ENCODE measurements at regions not wholly inside any gene's neighbourhood (a gene's known extent, or its start where the extent isn't known, plus 50 kb on each side); places are given as distances from the start of the nearest gene placed in this dataset.
"Not testable (repeated sequence)": the region's sequence is repeated elsewhere in the genome, so short reads cannot be mapped to it uniquely, and the experiment has no call there.

GRCh38 chr5:155815248-155815647 is 511.7 kb upstream of the SGCD start:
- Histone ChIP-seq H3K27me3 (no peaks in the 10 kb centered on the region), H3K4me1 (no peaks in the 10 kb centered on the region), H3K4me3 (no peak overlapping the region), H3K36me3 (no peaks in the 10 kb centered on the region), H3K9me3 (no peaks in the 10 kb centered on the region), H3K27ac (no peak overlapping the region)
- TF ChIP-seq CTCF (IDR thresholded peaks at IDR 0.05) (no peak), EP300 (IDR thresholded peaks at IDR 0.05) (no peak), POLR2AphosphoS5 (IDR thresholded peaks at IDR 0.05) (no peak), POLR2A (IDR thresholded peaks at IDR 0.05) (no peak)
- DNase-seq (no peak), ATAC-seq (ENCODE audit: low FRiP score in 2 of 2) (no peak)
- 21 to 32% methylated on average over 1 of the region's 1 CpG for WGBS, 2 donors

- no peak overlapping the region for H3K27ac ChIP-seq
- no peak for TF ChIP-seq POLR2A (IDR thresholded peaks at IDR 0.05)
- no peak for TF ChIP-seq POLR2AphosphoS5 (IDR thresholded peaks at IDR 0.05)
- no peak for TF ChIP-seq CTCF (IDR thresholded peaks at IDR 0.05)
- no peak for TF ChIP-seq EP300 (IDR thresholded peaks at IDR 0.05)
- H3K36me3 ChIP-seq: no peaks in the 10 kb centered on the region
- 45 to 50% methylated on average over 3 of the region's 3 CpGs for WGBS, 2 donors
- DNase-seq (no peak), ATAC-seq (ENCODE audit: low FRiP score in 2 of 2) (no peak)
- H3K4me3 ChIP-seq: no peak overlapping the region
- no peaks in the 10 kb centered on the region for H3K9me3 ChIP-seq
- H3K27me3 ChIP-seq: no peaks in the 10 kb centered on the region
- no peaks in the 10 kb centered on the region for H3K4me1 ChIP-seq
Measured at GRCh38 chr5:155822177-155822576, 504.8 kb upstream of the SGCD start.

GRCh38 chr5:155826611-155827507 is 500.1 kb upstream of the SGCD start:
- H3K27ac ChIP-seq: no peak overlapping the region
- H3K4me3 ChIP-seq: no peak overlapping the region
- ATAC-seq (ENCODE audit: low FRiP score in 2 of 2) (no peak), DNase-seq (no peak)
- H3K27me3 ChIP-seq: no peaks in the 10 kb centered on the region
- 81 to 82% methylated on average over 3 of the region's 3 CpGs for WGBS, 2 donors
- no peak for TF ChIP-seq POLR2A (IDR thresholded peaks at IDR 0.05)
- no peaks in the 10 kb centered on the region for H3K9me3 ChIP-seq
- H3K36me3 ChIP-seq: no peaks in the 10 kb centered on the region
- H3K4me1 ChIP-seq: no peaks in the 10 kb centered on the region

DNA sequence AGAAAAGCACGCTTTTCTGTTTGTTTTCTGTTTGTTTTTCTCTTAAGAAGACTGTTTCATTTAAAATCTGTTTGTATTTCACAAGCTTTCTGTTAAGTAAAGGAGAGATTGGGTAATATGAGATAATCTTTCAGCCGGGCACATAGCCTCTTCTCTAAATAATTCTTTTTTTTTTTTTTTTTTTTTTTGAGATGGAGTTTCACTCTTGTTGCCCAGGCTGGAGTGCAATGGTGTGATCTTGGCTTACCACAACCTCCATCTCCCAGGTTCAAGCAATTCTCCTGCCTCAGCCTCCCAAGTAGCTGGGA is 499.5 kb upstream of the SGCD start:
- not testable (repeated sequence) for H3K4me1 ChIP-seq; H3K27ac ChIP-seq; H3K9me3 ChIP-seq; ATAC-seq (ENCODE audit: low FRiP score in 2 of 2); DNase-seq; H3K36me3 ChIP-seq; H3K4me3 ChIP-seq; H3K27me3 ChIP-seq
- 45 to 60% methylated on average over 2 of the region's 2 CpGs for WGBS, 2 donors

- no peak overlapping the region for H3K4me3 ChIP-seq
- H3K27ac ChIP-seq: no peak overlapping the region
- 80 to 83% methylated on average over 1 of the region's 1 CpG for WGBS, 2 donors
- no peaks in the 10 kb centered on the region for H3K36me3 ChIP-seq
- ATAC-seq (ENCODE audit: low FRiP score in 2 of 2) (no peak), DNase-seq (no peak)
- no peaks in the 10 kb centered on the region for H3K9me3 ChIP-seq
- H3K4me1 ChIP-seq: no peaks in the 10 kb centered on the region
- no peaks in the 10 kb centered on the region for H3K27me3 ChIP-seq
- TF ChIP-seq POLR2AphosphoS5 (IDR thresholded peaks at IDR 0.05) (no peak), EP300 (IDR thresholded peaks at IDR 0.05) (no peak), POLR2A (IDR thresholded peaks at IDR 0.05) (no peak), CTCF (IDR thresholded peaks at IDR 0.05) (no peak)
Measured at GRCh38 chr5:155827949-155828348, 499.0 kb upstream of the SGCD start.

DNA sequence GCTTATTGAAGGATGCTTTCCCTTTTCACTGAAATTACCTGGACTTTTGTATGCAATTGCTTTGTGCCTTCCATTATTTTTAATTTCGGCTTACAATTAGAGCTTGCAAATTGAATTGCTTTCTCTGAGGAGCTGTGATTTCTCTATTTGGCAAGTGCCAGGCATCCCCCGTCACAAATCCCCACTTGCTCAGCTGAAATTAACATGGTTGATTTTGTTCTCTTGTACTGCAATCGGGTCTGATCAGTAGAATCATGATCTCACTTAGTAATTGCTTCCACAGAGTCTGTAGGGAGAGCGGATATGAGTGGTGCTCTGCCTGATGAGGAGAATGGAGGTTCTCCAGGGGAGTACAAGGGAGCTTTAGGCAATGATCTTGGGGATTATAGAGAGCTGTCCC is 495.5 kb upstream of the SGCD start:
- 92 to 96% methylated on average over 4 of the region's 4 CpGs for WGBS, 2 donors
- ATAC-seq (ENCODE audit: low FRiP score in 2 of 2): no peak

More for the DNA sequence above, 495.5 kb upstream of the SGCD start:
- TF ChIP-seq EP300 (IDR thresholded peaks at IDR 0.05): no peak
- TF ChIP-seq POLR2A (IDR thresholded peaks at IDR 0.05): no peak
- no peaks in the 10 kb centered on the region for H3K9me3 ChIP-seq
- H3K4me3 ChIP-seq: no peak overlapping the region
- no peaks in the 10 kb centered on the region for H3K36me3 ChIP-seq
- no peaks in the 10 kb centered on the region for H3K27me3 ChIP-seq
- H3K27ac ChIP-seq: no peak overlapping the region
- no peak for DNase-seq
- H3K4me1 ChIP-seq: no peaks in the 10 kb centered on the region
